K562 (cell line): ENCODE measurements at regions not wholly inside any gene's neighbourhood (a gene's known extent, or its start where the extent isn't known, plus 50 kb on each side); places are given as distances from the start of the nearest gene placed in this dataset.

Experiments
- ATAC-seq: fragments of 200-7000 bp; cut with Tn5 transposase; 3 replicates; pipeline ENCODE4 v1.9.1; 2020; ENCODE audit warnings: moderate library complexity
- BruUV-seq: library from RNA; stranded (reverse); fragments of 400-500 nt; replicated peaks from 2 replicates; lab custom pipeline; 2021; lab: Mats Ljungman, UMichigan
- CTCF ChIA-PET: fragments of 300-600 bp; formaldehyde crosslinking; extraction: SDS; loops from one replicate; lab custom pipeline; 2021; ENCODE audit warnings: low intra/inter-chr PET ratio; lab: Yijun Ruan, JAX
- POLR2A ChIA-PET: fragments of 300-600, 350-650 bp; sonication (Branson Sonifier 250); formaldehyde crosslinking; extraction: SDS; loops from one replicate; lab custom pipeline; 2021; ENCODE audit warnings: antibody characterized with exemption, inconsistent platforms; lab: Yijun Ruan, JAX
- DNase-seq, 4 experiments: peaks; one replicate each; pipeline versions ENCODE4 v3.0.0 to v3.0.0-alpha.2; 2011 to 2018; ENCODE audit warnings: low spot score in 3 of 4, mixed read lengths in 3 of 4; ENCODE audit errors: extremely low read depth in 1 of 4
- FAIRE-seq: peaks from 2 replicates; lab custom pipeline; 2011; peaks lifted over from hg19 to GRCh38; lab: Jason Lieb, UNC
- H2AFZ ChIP-seq: 2 replicates; pipeline ENCODE4 v1.6.0; 2011; ENCODE audit warnings: low read depth, low read length, control low read depth, inconsistent platforms
- H3K27ac ChIP-seq: fragments of 200-600 bp; 3 replicates; pipeline ENCODE4 v1.8.0; 2011; ENCODE audit warnings: low read depth, mild to moderate bottlenecking, control low read depth, inconsistent platforms, low read length, moderate library complexity, mixed read lengths; ENCODE audit errors: extremely low read depth
- H3K27me3 ChIP-seq, 2 experiments: fragments of 300-600 bp in 1 of 2; 2 replicates in 1 of 2; 3 replicates in 1 of 2; pipeline versions ENCODE4 v1.6.0 to v1.8.0; 2011; ENCODE audit warnings: inconsistent platforms in 2 of 2, low read length in 2 of 2, mild to moderate bottlenecking in 1 of 2, mixed read lengths in 1 of 2, moderate library complexity in 1 of 2; ENCODE audit not compliant: control insufficient read depth in 2 of 2, insufficient read depth in 2 of 2
- H3K36me3 ChIP-seq: fragments of 300-600 bp; 3 replicates; pipeline ENCODE4 v1.8.0; 2011; ENCODE audit warnings: mild to moderate bottlenecking, low read length, inconsistent platforms; ENCODE audit not compliant: control insufficient read depth, insufficient read depth
- H3K4me1 ChIP-seq, 2 experiments: fragments of 200-600 bp in 1 of 2; replicated peaks in 1 of 2; 2 replicates in 1 of 2; 3 replicates in 1 of 2; pipeline versions ENCODE4 v1.5.1 to v1.8.0; 2011; ENCODE audit warnings: inconsistent platforms in 2 of 2, low read length in 2 of 2, mild to moderate bottlenecking in 1 of 2, mixed read lengths in 1 of 2, moderate library complexity in 1 of 2; ENCODE audit not compliant: control insufficient read depth in 2 of 2, insufficient read depth in 2 of 2
- H3K4me2 ChIP-seq: 2 replicates; pipeline ENCODE4 v1.6.1; 2011; ENCODE audit warnings: low read length, control low read depth, inconsistent platforms, mixed read lengths; ENCODE audit not compliant: insufficient read depth
- H3K4me3 ChIP-seq: fragments of 200-600 bp; sonication (generic), shearing (Covaris generic); 2 replicates; pipeline ENCODE4 v1.5.1; 2016; ENCODE audit warnings: control low read depth, inconsistent platforms
- H3K79me2 ChIP-seq: fragments of 200-600 bp; 3 replicates; pipeline ENCODE4 v1.8.0; 2011; ENCODE audit warnings: low read length, inconsistent platforms; ENCODE audit not compliant: control insufficient read depth, insufficient read depth
- H3K9ac ChIP-seq, 2 experiments: 2 replicates each; pipeline versions ENCODE4 v1.6.0 to v1.6.1; 2011; ENCODE audit warnings: low read depth in 2 of 2, low read length in 2 of 2, control low read depth in 1 of 2, inconsistent platforms in 1 of 2, mild to moderate bottlenecking in 1 of 2, mixed read lengths in 1 of 2; ENCODE audit not compliant: insufficient read depth in 1 of 2
- H3K9me1 ChIP-seq: one replicate; pipeline ENCODE4 v1.6.0; 2011; ENCODE audit warnings: inconsistent platforms, mild to moderate bottlenecking, low read length, moderate library complexity; ENCODE audit not compliant: control insufficient read depth, insufficient read depth
- H3K9me3 ChIP-seq: replicated peaks from 2 replicates; pipeline ENCODE4 v1.5.1; 2011; ENCODE audit warnings: low read depth, low read length, inconsistent platforms; ENCODE audit not compliant: control insufficient read depth, insufficient read depth
- H4K20me1 ChIP-seq: replicated peaks from 2 replicates; pipeline ENCODE4 v1.6.1; 2011; ENCODE audit warnings: low read length, inconsistent platforms, mixed read lengths; ENCODE audit not compliant: control insufficient read depth, insufficient read depth
- BRF2 ChIP-seq: IDR thresholded peaks from 3 replicates; pipeline ENCODE4 v1.6.1; 2011; ENCODE audit warnings: borderline replicate concordance, mild to moderate bottlenecking; ENCODE audit not compliant: insufficient read length, insufficient read depth
- CBFA2T2 ChIP-seq: fragments of 450-650 bp; conservative IDR thresholded peaks from 2 replicates; pipeline ENCODE4 v1.6.1; 2017; ENCODE audit warnings: mild to moderate bottlenecking
- CBFB ChIP-seq: sonication (generic); formaldehyde crosslinking; IDR thresholded peaks from 2 replicates; pipeline ENCODE4 v1.4.0; 2020; ENCODE audit warnings: mild to moderate bottlenecking, missing genetic modification reagents
- DACH1 ChIP-seq: fragments of 450-650 bp; IDR thresholded peaks from 2 replicates; pipeline ENCODE4 v1.6.1; 2018; ENCODE audit not compliant: partially characterized antibody
- GATAD2B ChIP-seq: fragments of 450-650 bp; IDR thresholded peaks from 2 replicates; pipeline ENCODE4 v1.6.1; 2017; ENCODE audit warnings: mild to moderate bottlenecking, borderline replicate concordance
- MAFG ChIP-seq: fragments of 450-650 bp; conservative IDR thresholded peaks from 2 replicates; pipeline ENCODE4 v1.6.1; 2016; ENCODE audit warnings: missing genetic modification characterization, missing compliant biosample characterization
- MEIS2 ChIP-seq: fragments of 450-650 bp; IDR thresholded peaks from 2 replicates; pipeline ENCODE4 v1.6.1; 2014; ENCODE audit warnings: mild to moderate bottlenecking; ENCODE audit not compliant: partially characterized antibody
- MTA2 ChIP-seq: fragments of 450-650 bp; IDR thresholded peaks from 2 replicates; pipeline ENCODE4 v1.6.1; 2016; ENCODE audit warnings: low read depth
- NCOA1 ChIP-seq: fragments of 450-650 bp; IDR thresholded peaks from 2 replicates; pipeline ENCODE4 v1.6.1; 2016; ENCODE audit warnings: low read depth
- NFYB ChIP-seq: IDR thresholded peaks from 2 replicates; pipeline ENCODE4 v1.6.1; 2011; ENCODE audit warnings: mild to moderate bottlenecking, moderate library complexity; ENCODE audit not compliant: insufficient read length; ENCODE audit errors: extremely low read depth
- NR2C1 ChIP-seq, 2 experiments: fragments of 450-650 bp; IDR thresholded peaks; 2 replicates each; pipeline ENCODE4 v1.6.1; 2017; ENCODE audit warnings: mild to moderate bottlenecking in 2 of 2, antibody characterized with exemption in 1 of 2, inconsistent platforms in 1 of 2, missing compliant biosample characterization in 1 of 2, missing genetic modification characterization in 1 of 2
- POU5F1 ChIP-seq: fragments of 150-350 bp; IDR thresholded peaks from 2 replicates; pipeline ENCODE4 v1.6.1; 2014; ENCODE audit warnings: borderline replicate concordance, low read length, low read depth, mild to moderate bottlenecking; ENCODE audit not compliant: partially characterized antibody
- PTBP1 ChIP-seq: fragments of 200-400 bp; formaldehyde crosslinking; IDR thresholded peaks from 2 replicates; pipeline ENCODE4 v1.6.1; 2017; ENCODE audit warnings: low read depth, low read length
- SETDB1 ChIP-seq: IDR thresholded peaks from one replicate; pipeline ENCODE4 v1.6.1; 2012; ENCODE audit warnings: low read length, control low read depth, inconsistent platforms
- SMAD3 ChIP-seq: fragments of 450-650 bp; formaldehyde crosslinking; conservative IDR thresholded peaks from 2 replicates; pipeline ENCODE4 v1.4.0; 2020; ENCODE audit warnings: mild to moderate bottlenecking
- TFAM ChIP-seq: fragments of 250-450 bp; sonication (Bioruptor Pico); conservative IDR thresholded peaks from 2 replicates; pipeline ENCODE4 v1.5.0; 2021; ENCODE audit warnings: mild to moderate bottlenecking, moderate library complexity
- TSC22D4 ChIP-seq: fragments of 450-650 bp; IDR thresholded peaks from 2 replicates; pipeline ENCODE4 v1.6.1; 2016; ENCODE audit warnings: missing genetic modification characterization, missing biosample characterization, control low read depth
- TSHZ1 ChIP-seq: fragments of 250-450 bp; sonication (Bioruptor Pico); IDR thresholded peaks from 2 replicates; pipeline ENCODE4 v1.4.0; 2020; ENCODE audit warnings: mild to moderate bottlenecking, moderate library complexity
- ZBTB9 ChIP-seq: fragments of 450-650 bp; formaldehyde crosslinking; IDR thresholded peaks from 2 replicates; pipeline ENCODE4 v1.4.0; 2020; ENCODE audit warnings: mild to moderate bottlenecking, moderate library complexity
- ZKSCAN3 ChIP-seq: fragments of 250-450 bp; sonication (Bioruptor Pico); IDR thresholded peaks from 2 replicates; pipeline ENCODE4 v1.4.0; 2020
- WGBS: fragments of 100-300 bp; shearing (Covaris generic); methylation state at CpG from one replicate; pipeline ENCODE4 v1.1.6; 2016; ENCODE audit warnings: low coverage, mixed read lengths; ENCODE audit not compliant: insufficient coverage; ENCODE audit errors: missing lambda C conversion rate; 5-methylcytosine and 5-hydroxymethylcytosine counted together
- in situ Hi-C: fragments of 300-500 bp; cut with MboI; formaldehyde crosslinking; loops from 4 replicates; pipeline ENCODE4 v1.15.0; 2018; ENCODE audit warnings: inconsistent platforms, mixed read lengths
- intact Hi-C: fragments of 100-400 bp; cut with micrococcal nuclease; formaldehyde crosslinking; loops from 2 replicates; pipeline ENCODE4 v1.14.2; 2022

- Histone ChIP-seq H2AFZ (no peak overlapping the region), H3K4me3 (no peak overlapping the region), H3K9me3 (no peaks in the 10 kb centered on the region; the same call in 1 of the 2 replicates), H3K36me3 (no peaks in the 10 kb centered on the region), H3K79me2 (no peaks in the 10 kb centered on the region), H3K9me1 (no peaks in the 10 kb centered on the region), H4K20me1 (no peaks in the 10 kb centered on the region)
- ChIA-PET CTCF (no interaction called here), POLR2A (no interaction called here)
- in situ Hi-C loops (no loop called here), intact Hi-C loops (no loop called here)
- BruUV-seq: no TSS peak
- 0% methylated on average over 2 of the region's 2 CpGs for WGBS
- FAIRE-seq: no peak
- TF ChIP-seq NFYB (no peak), CBFB (no peak), TFAM (CRISPR knock-in tag) (no peak), NCOA1 (no peak), NR2C1 (IDR thresholded peaks at IDR 0.05) (no peak), NR2C1 (tag; IDR thresholded peaks at IDR 0.05) (no peak), MAFG (tag) (no peak), ZKSCAN3 (CRISPR knock-in tag) (no peak), MEIS2 (no peak), TSC22D4 (tag) (no peak), POU5F1 (no peak), GATAD2B (no peak), BRF2 (no peak), SETDB1 (no peak), DACH1 (no peak), CBFA2T2 (no peak), PTBP1 (no peak), ZBTB9 (CRISPR knock-in tag) (no peak), TSHZ1 (no peak), MTA2 (no peak), SMAD3 (no peak)
- TF ChIP-seq, all 486 proteins: peak for 0
- H3K27me3 ChIP-seq: no peaks in the 10 kb centered on the region
- DNase-seq (no peak), ATAC-seq (no peak)
- H3K9ac ChIP-seq: no peak overlapping the region
- H3K4me2 ChIP-seq: no peak overlapping the region
- H3K4me1 ChIP-seq: no peaks in the 10 kb centered on the region
- no peak overlapping the region for H3K27ac ChIP-seq
Observed at GRCh38 chr6:50457351-50457750, 256.0 kb upstream of the TFAP2D start.
